ENCODE measurements at regions not wholly inside any gene's neighbourhood (a gene's known extent, or its start where the extent isn't known, plus 50 kb on each side); places are given as distances from the start of the nearest gene placed in this dataset.
A peak's percentile ranks its signal among the peaks of the same experiment; 100 is the strongest.

GRCh38 chr11:19560156-19560555, 152.5 kb upstream of the NAV2 start:
- no peak for DNase-seq (ENCODE audit: low read depth)

DNA sequence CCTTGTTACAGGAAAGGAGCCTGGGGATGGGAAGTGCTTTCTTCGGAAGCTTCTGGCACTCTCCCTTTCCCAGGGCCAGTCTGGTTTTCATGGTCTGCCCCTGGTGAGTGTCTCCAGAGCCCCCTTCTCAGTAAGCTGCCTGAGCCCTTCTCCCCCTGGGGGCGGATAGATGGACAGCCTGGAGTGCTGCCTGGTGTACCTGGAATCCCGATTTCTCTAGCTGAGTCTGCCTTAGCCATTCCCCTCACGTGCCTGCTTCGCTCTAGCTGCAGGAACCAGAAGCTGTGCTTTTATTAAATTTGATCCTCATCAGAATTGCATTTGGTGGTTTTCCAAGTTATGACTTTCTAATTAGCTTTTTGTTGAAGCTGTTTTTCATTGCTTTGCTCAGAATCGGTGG, 152.9 kb upstream of the NAV2 start:
- DNase-seq (ENCODE audit: low read depth), result no peak

GRCh38 chr11:19558189-19558986, 154.2 kb upstream of the NAV2 start:
- DNase-seq (ENCODE audit: low read depth), result no peak

DNA sequence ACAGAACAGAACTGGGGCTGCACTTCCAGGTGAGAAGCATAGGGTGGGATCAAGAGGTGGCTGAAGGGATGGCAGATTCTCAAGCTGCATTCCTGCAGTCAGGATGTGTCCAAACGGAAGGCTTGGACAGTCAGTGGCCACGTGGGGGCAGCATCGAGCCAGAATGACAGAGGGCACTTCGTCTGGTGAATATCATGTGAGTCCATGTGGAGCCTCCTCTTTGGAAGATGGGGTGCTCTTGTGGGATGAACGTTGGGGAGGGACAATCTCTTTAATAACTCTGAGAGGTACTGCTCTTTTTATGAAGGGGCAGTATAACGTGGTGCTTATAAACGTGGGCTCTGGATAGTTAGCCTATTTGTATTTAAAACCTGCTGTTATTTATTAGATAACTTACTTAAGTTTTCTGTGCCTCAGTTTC, 154.9 kb upstream of the NAV2 start:
- peak; percentile 47 for DNase-seq (ENCODE audit: low read depth)

DNA sequence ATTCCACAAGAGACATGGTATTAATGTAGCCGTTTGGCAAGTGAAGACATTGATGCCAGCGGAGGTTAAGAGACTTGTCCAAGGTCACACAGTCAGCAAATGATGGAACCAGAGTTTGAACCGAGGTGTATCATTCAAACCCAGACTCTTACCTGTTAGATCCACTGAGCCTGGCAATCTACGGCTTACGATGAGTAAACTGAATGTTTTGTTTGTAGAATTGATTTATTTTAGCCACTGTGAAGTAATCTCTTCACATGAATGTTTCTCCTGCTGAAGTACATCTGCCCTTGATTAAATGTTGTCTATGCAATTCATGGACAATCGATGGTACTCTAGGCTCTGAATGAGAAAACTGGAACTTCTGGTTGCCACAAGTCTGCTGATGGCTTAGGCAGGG, 155.5 kb upstream of the NAV2 start:
- no peak for DNase-seq (ENCODE audit: low read depth)

DNA sequence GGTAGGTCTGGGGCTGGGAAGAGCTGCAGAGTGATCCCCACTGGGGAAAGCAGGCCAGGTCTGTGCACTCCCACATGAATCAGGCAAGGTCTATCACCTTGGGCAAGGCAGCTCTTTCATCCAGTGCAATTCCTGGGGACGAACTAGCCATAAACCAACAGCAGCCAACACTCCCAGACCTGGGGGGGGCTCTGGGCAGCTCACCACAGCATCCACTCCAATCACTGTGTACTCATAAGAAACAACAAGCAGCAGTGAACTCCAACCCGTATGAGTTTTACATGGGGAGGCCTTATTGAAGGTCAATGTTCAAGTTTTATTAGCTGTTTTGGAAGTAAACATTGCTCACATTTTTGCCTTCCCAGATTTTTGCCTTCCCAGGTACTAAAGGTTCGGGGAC, 157.4 kb upstream of the NAV2 start:
- no peak for DNase-seq (ENCODE audit: low read depth)

DNA sequence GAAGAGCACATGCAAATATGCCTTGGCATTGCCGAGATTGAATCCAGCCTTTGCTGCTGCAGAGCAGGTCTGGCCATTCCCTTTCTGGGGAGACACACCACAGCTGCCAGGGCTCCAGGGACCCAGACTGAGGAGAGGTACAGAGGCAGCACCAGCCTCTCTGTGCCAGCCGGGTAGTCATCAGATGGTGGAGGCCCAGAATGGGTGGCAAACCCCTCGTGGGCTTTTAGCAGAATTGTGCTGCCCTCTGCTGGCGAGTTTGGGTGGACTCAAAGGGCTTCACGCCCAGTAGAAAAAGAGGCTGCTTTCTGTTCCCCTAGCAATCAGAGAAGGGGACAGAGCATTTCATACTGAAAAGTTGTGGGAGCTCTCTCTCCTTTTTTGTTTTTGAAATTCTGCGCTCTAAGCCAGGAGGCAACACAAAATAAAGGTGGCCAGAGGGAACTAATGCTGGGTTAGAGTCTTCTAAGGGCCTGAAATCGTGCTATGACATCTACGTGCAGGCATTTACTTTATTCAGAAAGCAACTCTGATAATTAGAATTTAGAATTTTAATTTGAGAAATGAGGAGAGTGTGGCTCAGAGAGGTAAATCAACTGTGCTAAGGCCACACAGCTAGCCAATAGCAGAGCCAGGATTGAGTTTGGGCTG, 158.8 kb upstream of the NAV2 start:
- peak; percentile 32 for DNase-seq (ENCODE audit: low read depth)

DNA sequence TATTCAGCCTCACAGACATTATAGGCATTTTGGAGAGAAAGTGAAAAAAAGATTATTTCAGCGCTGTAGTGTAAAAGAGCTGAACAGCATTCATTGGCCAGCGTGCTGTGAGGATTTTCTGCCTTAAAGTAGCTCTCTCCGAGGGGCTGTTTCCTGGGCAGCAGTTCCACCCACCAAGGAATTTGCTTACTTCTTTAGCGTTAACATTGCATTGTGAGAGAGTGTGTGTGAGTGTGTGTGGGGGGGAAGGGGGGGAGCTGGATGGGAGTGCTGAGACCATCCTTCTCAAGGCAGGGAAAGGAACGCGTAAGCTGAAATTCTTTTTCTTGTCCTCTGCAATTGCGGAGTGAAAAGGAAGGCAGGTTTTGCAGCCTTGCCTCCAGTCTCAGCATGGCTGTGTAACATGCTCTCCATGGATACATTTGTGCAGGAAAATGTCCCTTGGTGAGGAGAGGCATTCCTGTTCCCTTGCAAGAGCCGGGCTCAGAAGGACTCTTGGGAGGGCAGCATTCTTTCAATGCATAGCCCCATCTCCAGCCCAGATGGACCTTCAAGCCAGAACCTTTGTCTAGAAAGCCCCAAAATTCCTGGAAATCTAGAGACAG, 159.9 kb upstream of the NAV2 start:
- DNase-seq (ENCODE audit: low read depth), result no peak

- DNase-seq (ENCODE audit: low read depth), result no peak
Measured at GRCh38 chr11:19552161-19552560, 160.5 kb upstream of the NAV2 start.

GRCh38 chr11:19551457-19551856, 161.2 kb upstream of the NAV2 start:
- no peak for DNase-seq (ENCODE audit: low read depth)

DNA sequence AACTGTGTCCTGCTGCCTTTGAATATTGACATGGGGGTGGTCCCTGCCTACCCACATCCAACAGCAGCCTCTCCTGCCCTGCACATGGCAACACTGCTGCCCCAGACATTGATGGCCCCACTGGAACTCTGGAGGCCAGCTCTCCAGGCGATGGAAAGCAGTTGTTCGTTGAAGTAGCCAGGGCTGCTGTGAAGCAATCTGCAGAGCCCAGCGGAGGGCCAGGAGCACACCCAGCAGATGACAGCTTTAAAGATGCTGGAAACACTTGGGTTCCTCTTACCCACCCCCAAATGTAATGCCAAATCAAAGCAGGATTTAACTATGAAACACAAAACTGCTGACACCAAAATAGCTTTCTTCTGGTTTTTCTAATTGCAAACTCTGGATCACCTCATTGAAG, 165.6 kb upstream of the NAV2 start:
- DNase-seq (ENCODE audit: low read depth), result no peak

DNA sequence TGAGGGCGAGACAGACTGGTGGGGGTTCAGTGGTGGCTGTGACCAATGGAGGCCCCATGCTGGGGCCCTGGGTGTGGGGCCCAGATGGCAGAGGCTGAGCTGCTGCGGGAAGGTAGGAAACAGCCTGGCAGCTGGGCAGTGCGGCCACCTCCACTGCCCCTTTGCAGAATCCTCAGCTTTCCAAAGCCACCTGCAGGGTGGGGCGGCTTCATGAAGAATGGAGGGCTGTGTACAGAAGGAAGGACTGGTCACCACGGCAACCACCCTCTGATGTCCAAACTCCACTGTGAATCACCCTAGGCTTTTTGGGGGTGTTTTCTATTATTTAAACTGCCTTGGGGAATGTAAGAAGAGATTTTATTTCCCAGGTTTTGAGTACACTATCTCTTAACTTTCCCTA, 166.3 kb upstream of the NAV2 start:
- DNase-seq (ENCODE audit: low read depth), result no peak

DNA sequence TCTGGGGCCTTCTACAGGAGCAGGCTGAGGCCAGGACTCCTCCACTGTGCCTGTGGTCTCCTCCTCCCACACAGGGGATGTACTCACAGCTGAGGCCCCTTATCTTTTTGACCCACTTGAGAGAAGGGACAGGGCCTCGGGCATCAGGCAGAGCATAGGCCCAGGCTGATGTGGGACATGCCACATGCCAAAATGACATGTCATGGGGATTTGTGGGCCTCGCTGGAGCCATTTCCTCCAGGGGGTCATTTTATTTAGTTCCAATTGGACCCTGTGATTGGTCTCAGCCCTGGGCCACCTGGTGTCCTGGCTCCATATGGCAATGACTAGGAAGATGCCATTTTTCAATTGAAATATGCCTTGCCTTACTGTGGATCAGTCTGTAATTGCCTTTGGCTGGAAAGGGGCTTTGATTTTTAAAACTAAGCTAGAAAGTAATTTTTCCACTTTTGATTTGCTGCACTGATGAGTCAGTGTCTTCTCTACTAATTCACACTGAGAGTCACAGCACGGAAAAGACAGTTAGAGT, 171.1 kb upstream of the NAV2 start:
- DNase-seq (ENCODE audit: low read depth), result no peak

DNA sequence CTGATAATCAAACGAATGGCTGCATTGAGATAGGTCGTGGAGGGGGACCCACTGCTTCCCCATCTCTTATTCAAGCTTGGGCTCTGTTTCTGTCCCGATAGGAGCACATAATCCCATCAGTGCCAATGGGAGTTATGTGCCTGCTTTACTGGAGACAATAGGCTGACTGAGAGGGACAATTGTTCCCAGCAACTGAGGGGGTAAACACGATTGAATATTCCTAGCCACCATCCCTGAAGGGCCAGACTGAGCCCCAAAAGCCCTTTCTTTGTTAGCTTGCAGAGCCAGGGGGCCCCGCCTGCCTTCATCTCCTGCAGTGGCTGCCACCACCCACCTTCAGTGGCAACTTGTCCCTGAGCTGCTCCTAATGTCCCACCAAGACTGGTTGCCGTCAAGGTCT, 172.8 kb upstream of the NAV2 start:
- no peak for DNase-seq (ENCODE audit: low read depth)

DNA sequence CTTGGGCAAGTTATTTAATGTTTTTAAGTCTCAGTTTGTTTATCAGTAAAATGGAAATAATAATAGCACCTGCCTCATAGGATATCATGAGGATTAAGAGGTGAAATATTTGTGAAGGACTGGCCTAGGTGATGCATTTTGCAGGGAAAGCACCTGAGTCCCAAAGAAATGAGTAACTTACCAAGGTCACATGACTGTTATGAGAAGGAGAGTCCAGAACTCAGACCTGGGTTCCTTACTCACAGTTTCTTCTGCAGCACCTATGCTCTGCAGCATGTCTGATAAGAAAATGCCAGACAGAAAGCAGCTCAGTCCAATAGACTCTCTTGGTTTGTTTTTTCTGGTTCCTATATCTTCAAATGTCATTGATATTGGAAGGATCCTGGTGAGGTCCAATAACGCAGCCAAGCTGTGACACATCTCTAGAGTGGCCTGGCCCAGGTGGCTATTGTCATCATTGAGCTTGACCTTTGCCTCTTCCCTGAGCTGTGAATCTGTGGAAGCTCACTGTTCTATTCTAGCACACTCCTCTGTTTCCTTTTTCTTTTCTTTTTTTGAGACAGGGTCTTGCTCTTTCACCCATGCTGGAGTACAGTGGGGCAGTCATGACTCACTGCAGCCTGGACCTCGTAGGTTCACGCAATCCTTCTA, 174.7 kb upstream of the NAV2 start:
- no peak for DNase-seq (ENCODE audit: low read depth)

DNA sequence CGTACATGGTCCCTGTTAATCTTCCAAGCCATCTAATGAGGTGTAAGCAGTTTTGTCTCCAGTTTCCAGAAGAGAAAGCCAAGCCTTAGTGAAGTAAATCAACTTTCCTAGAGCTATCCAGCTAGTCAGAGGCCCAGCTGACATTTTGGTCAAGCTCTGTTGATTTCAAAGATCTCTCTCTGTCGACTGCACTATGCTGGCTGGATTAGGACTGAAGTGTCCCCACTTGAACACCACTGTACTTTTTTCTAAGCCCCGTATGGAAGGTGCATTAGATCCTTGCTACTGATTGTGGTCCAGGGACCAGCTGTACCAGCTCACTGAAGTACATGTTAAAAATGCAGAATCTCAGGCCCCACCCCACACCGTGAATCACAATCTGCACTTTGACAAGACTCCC, 176.5 kb upstream of the NAV2 start:
- DNase-seq (ENCODE audit: low read depth), result no peak

- no peak for DNase-seq (ENCODE audit: low read depth)
Measured at GRCh38 chr11:19530505-19530904, 182.1 kb upstream of the NAV2 start.

DNA sequence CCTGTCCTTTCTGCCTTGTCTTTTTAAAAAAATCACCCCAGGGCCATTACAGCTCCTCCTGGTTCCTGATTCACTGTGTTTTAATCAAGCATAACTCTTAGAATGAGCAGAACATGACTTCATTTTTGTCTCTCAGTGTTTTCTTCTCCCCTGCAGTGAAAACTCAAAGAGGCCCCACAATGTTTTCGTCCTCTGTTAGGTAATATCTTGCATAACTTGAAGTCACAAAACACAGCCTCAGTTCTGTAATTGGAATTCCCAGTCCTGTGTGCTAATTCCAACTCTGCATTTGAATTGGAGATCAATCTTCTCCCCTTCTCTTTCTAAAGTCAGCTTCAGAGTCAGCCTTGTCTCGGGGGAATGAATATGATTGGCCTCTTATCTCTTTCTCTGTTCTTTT, 186.5 kb upstream of the NAV2 start:
- no peak for DNase-seq (ENCODE audit: low read depth)

DNA sequence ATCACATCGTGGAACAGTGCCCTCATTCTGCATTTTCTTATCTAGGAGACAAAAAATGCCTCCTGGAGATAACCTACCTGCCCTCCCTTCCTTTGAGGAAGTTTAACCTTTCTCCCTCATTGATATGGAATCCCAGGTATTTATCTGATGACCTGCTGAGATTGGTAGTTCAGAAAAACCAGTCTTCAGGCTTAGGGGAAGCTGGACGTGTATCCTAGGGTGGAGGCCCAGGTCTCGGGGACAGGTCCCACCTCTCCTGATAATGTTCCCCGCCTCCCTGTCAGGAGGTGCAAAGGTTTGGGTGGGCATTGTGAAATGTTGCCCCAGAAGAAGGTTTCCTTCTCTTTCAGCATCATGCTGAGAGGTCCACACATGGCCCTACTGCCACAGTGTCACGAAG, 186.9 kb upstream of the NAV2 start:
- no peak for DNase-seq (ENCODE audit: low read depth)

DNA sequence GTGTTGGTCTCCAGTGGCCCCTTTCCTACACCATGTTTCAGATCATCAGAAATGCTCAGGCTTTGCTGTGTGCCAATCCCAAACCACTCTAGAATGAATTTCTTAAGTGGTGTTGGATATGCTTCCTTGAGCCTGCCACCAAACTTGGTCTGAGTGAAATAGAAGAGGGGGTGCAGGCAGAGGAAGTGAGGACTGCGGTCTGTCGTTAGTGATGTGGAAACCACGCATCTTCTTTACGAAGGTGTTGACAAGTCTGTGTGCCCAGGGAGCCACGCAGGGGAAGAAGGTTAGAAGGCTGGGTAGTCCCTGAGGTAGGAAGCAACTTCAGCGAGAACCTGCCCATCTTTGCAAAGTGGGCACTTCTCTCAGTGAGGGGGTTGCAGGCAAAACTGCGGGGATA, 187.4 kb upstream of the NAV2 start:
- DNase-seq (ENCODE audit: low read depth), result no peak

GRCh38 chr11:19524171-19524671, 188.4 kb upstream of the NAV2 start:
- DNase-seq (ENCODE audit: low read depth), result no peak

DNA sequence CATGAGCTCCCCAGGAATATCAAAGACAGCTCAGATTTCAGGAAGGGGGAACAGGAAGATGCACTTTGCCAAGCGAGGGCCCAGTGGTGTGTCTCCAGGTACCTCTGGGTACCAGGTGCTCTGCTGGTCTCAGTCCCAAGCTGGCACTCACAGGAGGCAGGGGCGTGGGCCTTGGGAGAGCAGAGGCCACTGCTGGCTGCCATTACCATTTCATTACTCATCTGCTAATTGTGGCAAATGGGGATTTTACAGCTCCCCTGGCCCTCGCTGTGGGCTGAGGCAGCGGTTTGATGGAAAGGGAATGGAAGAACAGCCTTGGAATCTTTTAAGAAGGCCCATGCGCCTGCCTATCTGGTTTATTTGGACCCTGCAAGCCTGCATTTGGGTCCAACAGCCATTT, 192.0 kb upstream of the NAV2 start:
- no peak for DNase-seq (ENCODE audit: low read depth)

All from HS-5 (cell line).